Panc1 (cell line): ENCODE measurements at regions not wholly inside any gene's neighbourhood (a gene's known extent, or its start where the extent isn't known, plus 50 kb on each side); places are given as distances from the start of the nearest gene placed in this dataset.

ENCODE experiments used
- ATAC-seq: fragments of 200-7000 bp; cut with Tn5 transposase; 2 replicates; pipeline ENCODE4 v1.9.1; 2020; ENCODE audit warnings: mild to moderate bottlenecking, moderate library complexity
- BruUV-seq: library from RNA; stranded (reverse); fragments of 400-500 nt; replicated peaks from 2 replicates; lab custom pipeline; 2021; lab: Mats Ljungman, UMichigan
- CTCF ChIA-PET: fragments of 300-600 bp; sonication (Branson Sonifier 250); formaldehyde crosslinking; loops from one replicate; lab custom pipeline; 2022; ENCODE audit warnings: antibody characterized with exemption; lab: Charles Lee
- POLR2A ChIA-PET: fragments of 300-600 bp; sonication (Branson Sonifier 250); formaldehyde crosslinking; loops from one replicate; lab custom pipeline; 2022; ENCODE audit warnings: antibody characterized with exemption; lab: Charles Lee
- DNase-seq: peaks from one replicate; pipeline ENCODE4 v3.0.0-alpha.2; 2010; ENCODE audit warnings: low read depth, low spot score
- H3K27ac ChIP-seq: 2 replicates; pipeline ENCODE4 v1.5.1; 2011; ENCODE audit warnings: mild to moderate bottlenecking, low read length, inconsistent platforms
- H3K27me3 ChIP-seq: fragments of 200-500 bp; sonication (Bioruptor generic); 2 replicates; pipeline ENCODE4 v1.6.0; 2014; ENCODE audit warnings: low read length, inconsistent platforms; ENCODE audit not compliant: control insufficient read depth, insufficient read depth
- H3K36me3 ChIP-seq: fragments of 200-500 bp; sonication (Bioruptor generic); 2 replicates; pipeline ENCODE4 v1.5.1; 2014; ENCODE audit warnings: inconsistent platforms, mild to moderate bottlenecking, low read length, moderate library complexity; ENCODE audit not compliant: control insufficient read depth, insufficient read depth
- H3K4me1 ChIP-seq: 2 replicates; pipeline ENCODE4 v1.5.1; 2011; ENCODE audit warnings: inconsistent platforms, mild to moderate bottlenecking, low read length, moderate library complexity; ENCODE audit not compliant: control insufficient read depth, insufficient read depth
- H3K4me3 ChIP-seq, 2 experiments: 2 replicates each; pipeline ENCODE4 v1.5.1; 2011 to 2012; ENCODE audit warnings: low read depth in 2 of 2, low read length in 2 of 2, mild to moderate bottlenecking in 2 of 2, inconsistent platforms in 1 of 2, moderate library complexity in 1 of 2
- H3K9me3 ChIP-seq: fragments of 200-500 bp; sonication (Bioruptor generic); 2 replicates; pipeline ENCODE4 v1.5.1; 2014; ENCODE audit warnings: low read depth, mild to moderate bottlenecking, inconsistent platforms, low read length, moderate library complexity; ENCODE audit not compliant: control insufficient read depth, insufficient read depth
- CTCF ChIP-seq: fragments of 450-650 bp; IDR thresholded peaks from 2 replicates; pipeline ENCODE4 v1.5.1; 2017; ENCODE audit warnings: mild to moderate bottlenecking
- POLR2AphosphoS5 ChIP-seq: IDR thresholded peaks from 2 replicates; pipeline ENCODE4 v1.6.1; 2012; ENCODE audit warnings: mild to moderate bottlenecking, low read depth, low read length, moderate library complexity
- REST ChIP-seq, 2 experiments: IDR thresholded peaks; 2 replicates each; pipeline ENCODE4 v1.6.1; 2011 to 2012; ENCODE audit warnings: low read depth in 2 of 2, control low read depth in 1 of 2, low read length in 1 of 2, mild to moderate bottlenecking in 1 of 2, moderate library complexity in 1 of 2; ENCODE audit not compliant: insufficient read depth in 1 of 2
- SIN3A ChIP-seq: IDR thresholded peaks from 2 replicates; pipeline ENCODE4 v1.6.1; 2012; ENCODE audit warnings: low read depth, mild to moderate bottlenecking, low read length, moderate library complexity, borderline replicate concordance; ENCODE audit not compliant: insufficient read depth
- TCF7L2 ChIP-seq: IDR thresholded peaks from 2 replicates; pipeline ENCODE4 v1.6.1; 2011; ENCODE audit warnings: mild to moderate bottlenecking, low read depth, low read length, inconsistent platforms
- in situ Hi-C: cut with HindIII; loops from 2 replicates; pipeline ENCODE4 v1.10.0; 2016; ENCODE audit warnings: low sequenced_read_pairs, low pct_unique_long_range_greater_than_20kb
- intact Hi-C: fragments of 100-400 bp; cut with micrococcal nuclease; formaldehyde crosslinking; loops from one replicate; pipeline ENCODE4 v1.10.0; 2022; ENCODE audit not compliant: unreplicated experiment

GRCh38 chr1:2945821-2946231 is 75.4 kb upstream of the ACTRT2 start:
- intact Hi-C loops, result no loop called here
- ATAC-seq (no peak), DNase-seq (no peak)
- ChIA-PET CTCF (no interaction called here), POLR2A (no interaction called here)
- in situ Hi-C loops, result no loop called here
- peaks cover 4% of the 10 kb centered on the region; the same call in 1 of the 2 replicates for H3K27me3 ChIP-seq
- H3K9me3 ChIP-seq, result peaks cover 3% of the 10 kb centered on the region; the same call in 1 of the 2 replicates
- H3K36me3 ChIP-seq, result no peaks in the 10 kb centered on the region
- no peak for TF ChIP-seq SIN3A
- no peak for TF ChIP-seq REST (IDR thresholded peaks at IDR 0.05; ENCODE audit: insufficient read depth in 1 of 2, low read depth in 2 of 2, low read length in 1 of 2)
- no peak for TF ChIP-seq TCF7L2
- no peak for TF ChIP-seq POLR2AphosphoS5
- no peak for TF ChIP-seq CTCF
- H3K4me3 ChIP-seq, result no peak overlapping the region
- no peak overlapping the region for H3K27ac ChIP-seq
- H3K4me1 ChIP-seq, result no peaks in the 10 kb centered on the region
- no TSS peak for BruUV-seq

- in situ Hi-C loops (no loop called here), intact Hi-C loops (no loop called here)
- ChIA-PET CTCF (no interaction called here), POLR2A (no interaction called here)
- Histone ChIP-seq H3K27ac (no peak overlapping the region), H3K36me3 (no peaks in the 10 kb centered on the region), H3K9me3 (no peaks in the 10 kb centered on the region), H3K4me3 (no peak overlapping the region), H3K27me3 (peaks cover 4% of the 10 kb centered on the region; the same call in 1 of the 2 replicates), H3K4me1 (no peaks in the 10 kb centered on the region)
- DNase-seq (no peak), ATAC-seq (no peak)
- TF ChIP-seq REST (IDR thresholded peaks at IDR 0.05; ENCODE audit: insufficient read depth in 1 of 2, low read depth in 2 of 2, low read length in 1 of 2) (no peak), POLR2AphosphoS5 (no peak), SIN3A (no peak), TCF7L2 (no peak), CTCF (no peak)
- BruUV-seq, result no TSS peak
Measured at GRCh38 chr1:2946291-2946690, 75.0 kb upstream of the ACTRT2 start.
